ENCODE measurements at regions not wholly inside any gene's neighbourhood (a gene's known extent, or its start where the extent isn't known, plus 50 kb on each side); places are given as distances from the start of the nearest gene placed in this dataset.
A peak's percentile ranks its signal among the peaks of the same experiment; 100 is the strongest.

DNA sequence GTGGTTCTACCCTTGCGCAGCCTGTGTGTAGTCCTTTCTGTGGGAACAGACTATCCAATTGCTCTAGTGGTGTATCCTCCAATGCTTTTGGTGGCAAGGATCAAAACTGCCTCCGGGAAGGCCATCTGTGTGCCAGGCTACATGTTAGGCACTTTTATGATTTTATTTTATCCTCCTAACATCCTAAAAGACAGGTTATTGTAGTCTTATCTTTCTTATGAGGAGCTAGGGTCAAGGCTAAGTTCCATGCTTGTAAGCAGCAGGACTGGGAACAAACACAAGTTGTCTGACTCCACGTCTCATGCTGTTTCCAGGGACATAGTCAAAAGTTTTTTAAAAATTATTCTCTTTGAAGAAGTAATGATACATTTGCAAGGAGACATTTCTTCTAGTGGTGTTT, 278.7 kb upstream of the ADAMTSL1 start:
- DNase-seq = no peak
- intact Hi-C loops (cut with DNase I) = no loop called here

DNA sequence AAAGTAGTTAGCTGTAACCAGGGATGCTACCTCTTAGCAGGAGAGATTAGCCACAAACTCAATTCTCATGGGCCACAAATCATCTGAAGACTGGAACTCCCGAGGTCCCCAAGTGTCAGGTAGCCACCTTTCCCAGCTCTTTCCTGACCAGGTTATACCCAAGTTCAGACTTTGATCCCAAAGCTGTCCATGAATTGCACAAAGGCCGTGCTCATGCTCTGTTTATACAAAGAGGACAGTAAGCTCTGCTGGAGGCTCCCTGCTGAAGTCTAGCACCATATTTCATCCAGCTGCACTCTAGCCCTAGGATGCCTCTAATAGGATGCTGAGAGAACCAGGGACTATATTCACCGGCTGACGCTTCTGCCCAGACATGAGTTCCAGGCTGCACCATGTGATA, 271.0 kb upstream of the ADAMTSL1 start:
- no peak for DNase-seq
- intact Hi-C loops (cut with DNase I) = no loop called here

DNA sequence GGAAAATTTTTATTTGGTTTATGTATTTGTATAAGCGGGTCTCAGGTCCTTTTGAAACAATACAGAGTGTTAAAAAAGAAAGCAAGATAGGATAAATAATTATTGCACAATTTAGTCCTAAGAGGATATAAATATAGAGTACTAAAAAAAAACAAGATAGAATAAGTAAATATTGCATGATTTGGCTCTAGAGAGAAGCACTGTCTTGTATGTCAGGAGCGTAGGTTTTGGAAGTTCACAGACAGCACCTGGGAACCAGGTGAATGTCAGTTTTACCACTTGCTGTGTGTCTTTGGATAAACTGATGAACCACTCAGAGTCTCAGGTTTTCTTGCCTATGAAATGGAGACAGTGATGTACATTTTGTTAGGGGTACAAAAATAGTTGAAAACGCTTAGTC, 266.2 kb upstream of the ADAMTSL1 start:
- intact Hi-C loops (cut with DNase I) = no loop called here
- no peak for DNase-seq

DNA sequence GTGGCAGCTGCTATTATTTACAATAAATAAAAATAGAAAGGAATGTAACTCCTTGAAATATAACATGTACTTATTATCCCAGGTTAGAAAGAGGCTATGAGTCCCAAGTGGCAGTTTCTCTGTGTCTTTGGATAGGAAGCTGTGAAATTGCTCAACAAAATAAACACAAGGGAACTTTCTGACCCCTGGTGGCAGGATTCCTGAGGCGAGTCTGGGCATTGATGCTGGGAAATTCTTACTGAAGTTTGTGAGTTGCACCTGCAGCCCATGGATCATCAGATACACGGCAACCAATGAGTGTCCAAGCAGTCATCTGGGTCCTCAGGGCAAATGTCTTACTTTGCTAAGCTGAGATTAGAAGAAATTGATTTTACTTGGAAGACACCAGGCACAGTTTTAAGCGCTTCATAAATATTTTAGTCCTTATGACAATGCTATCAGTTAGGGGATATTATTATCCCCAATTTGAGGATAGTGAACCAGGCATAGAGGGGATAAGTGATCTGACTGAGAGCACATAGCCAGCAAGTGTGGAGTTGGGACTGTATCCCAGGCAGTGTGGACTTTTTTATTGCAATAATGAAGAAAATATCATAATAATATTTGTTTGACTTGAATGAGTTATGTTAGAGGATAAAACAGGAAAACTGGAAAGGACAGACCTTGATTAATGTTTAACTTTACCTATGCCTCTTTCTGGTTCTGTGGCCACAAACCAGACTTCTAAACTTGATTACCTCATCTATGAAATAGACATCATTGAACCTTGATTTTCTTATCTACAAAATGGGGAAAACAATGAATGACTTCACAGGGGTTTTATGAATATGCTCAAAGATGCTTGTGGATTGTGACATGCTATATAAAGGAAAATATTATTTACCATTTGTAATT, 265.5 kb upstream of the ADAMTSL1 start:
- intact Hi-C loops (cut with DNase I) = no loop called here

DNA sequence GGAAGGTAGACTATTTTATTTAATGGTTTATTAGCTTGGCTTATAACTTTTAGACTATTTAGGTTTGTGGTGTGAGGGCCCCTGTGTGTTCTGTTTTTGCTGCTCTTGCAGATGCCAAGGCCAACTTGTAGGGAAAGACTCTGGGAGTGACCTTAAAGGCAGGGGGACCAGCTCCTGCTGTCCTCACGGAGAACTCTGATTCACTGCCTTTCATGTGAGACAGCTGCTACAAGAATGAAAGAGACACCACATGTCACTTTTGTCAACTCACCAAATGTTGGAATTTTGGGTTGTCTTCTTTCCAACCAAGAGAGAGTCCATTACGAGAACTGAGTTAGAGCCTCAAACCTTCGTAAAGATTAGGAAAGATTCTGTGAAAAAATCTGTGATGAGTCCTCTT, 258.3 kb upstream of the ADAMTSL1 start:
- no peak for DNase-seq
- intact Hi-C loops (cut with DNase I) = loop anchor here (2.0 kb wide), 1 partner anchor 685 kb away; no protein-coding TSS in a partner anchor

More for the DNA sequence above, 265.5 kb upstream of the ADAMTSL1 start:
- peak in 1 of 10 donors; percentile 52 for DNase-seq

DNA sequence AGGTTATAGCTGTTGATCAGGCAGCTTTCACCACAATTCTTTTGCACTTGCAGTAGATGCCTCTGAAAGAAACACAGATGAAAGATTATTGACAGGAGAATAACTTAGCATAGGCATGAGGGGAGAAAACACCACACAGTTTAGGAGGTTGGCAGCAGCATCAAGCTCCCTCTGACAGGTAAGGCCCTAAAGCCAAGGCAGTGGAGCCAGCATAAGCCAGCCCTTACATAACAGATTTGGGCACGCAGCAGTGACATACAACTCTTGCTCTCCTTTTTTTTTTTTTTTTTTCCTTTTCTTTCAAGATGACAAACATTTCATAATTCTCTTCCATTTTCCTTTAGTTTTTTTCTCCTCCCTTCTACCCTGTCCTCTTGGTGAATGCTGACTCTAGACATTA, 257.6 kb upstream of the ADAMTSL1 start:
- intact Hi-C loops (cut with DNase I) = no loop called here
- DNase-seq = no peak

DNA sequence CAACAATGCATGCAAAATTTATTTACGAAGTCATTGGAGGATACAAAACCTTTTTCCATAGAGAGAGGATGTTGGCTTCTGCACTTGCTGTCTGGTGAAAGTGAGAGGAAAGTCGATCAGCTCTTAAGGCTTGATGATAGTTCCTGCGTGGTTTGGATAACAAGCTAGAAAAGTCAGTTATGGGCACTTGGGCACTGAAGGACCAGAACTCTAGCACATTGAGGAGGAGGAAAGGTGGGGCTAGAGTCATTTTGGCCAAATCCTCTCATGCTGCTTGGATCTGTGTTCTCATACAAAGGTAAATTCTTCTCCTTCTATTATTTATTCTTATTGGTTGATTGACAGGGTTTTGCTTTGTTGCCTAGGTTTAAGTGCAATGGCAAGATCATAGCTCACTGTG, 245.9 kb upstream of the ADAMTSL1 start:
- intact Hi-C loops (cut with DNase I) = no loop called here
- no peak for DNase-seq

DNA sequence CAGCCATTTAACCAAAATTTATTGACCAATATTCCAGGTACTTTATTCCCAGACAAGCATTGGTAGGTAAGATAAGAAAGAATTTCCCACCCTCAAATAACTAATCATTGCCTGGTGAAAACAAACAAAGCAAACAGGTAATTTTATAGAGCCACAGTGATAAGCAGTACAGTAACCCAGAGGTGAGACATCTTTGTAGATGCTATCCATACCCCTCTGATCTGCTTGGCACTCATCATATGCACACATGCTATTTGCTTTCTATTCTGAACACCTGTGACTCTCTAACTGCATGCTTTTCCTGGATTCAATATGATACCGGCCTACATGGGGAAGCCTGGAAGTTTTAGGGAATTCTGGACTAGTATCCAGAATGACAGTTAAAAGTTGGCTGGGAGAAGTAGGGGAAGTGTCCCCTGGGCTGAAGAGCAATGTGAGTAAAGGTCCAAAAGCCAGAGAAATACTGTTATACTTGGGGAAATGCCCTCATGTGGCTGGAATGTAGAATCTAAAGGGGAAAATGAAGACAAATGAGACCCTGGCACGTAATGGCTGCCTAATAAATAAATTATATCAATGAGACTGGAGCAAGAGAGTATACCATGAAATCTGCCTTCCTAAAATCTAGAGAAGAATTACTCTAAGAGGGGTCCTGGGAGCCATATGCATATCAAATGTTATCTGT, 243.8 kb upstream of the ADAMTSL1 start:
- DNase-seq = no peak
- intact Hi-C loops (cut with DNase I) = no loop called here

DNA sequence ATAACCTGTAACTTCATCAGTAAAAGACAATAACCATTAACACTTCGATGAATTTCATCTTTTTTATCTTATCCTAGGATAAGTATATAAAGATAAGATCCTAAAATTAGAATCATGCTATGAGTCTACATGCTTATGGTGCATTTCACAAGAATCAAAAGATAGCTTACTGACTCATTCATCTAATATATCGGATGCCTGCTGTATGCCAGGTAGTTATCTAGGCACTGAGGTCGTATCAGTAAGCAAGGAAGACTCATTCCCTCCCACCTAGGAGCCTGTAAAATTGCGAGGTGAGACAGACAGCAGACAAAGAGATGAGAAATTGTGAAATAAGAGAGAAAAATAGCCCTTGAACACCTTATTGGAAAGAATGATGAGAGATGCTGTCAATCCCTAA, 240.6 kb upstream of the ADAMTSL1 start:
- no peak for DNase-seq
- intact Hi-C loops (cut with DNase I) = no loop called here

DNA sequence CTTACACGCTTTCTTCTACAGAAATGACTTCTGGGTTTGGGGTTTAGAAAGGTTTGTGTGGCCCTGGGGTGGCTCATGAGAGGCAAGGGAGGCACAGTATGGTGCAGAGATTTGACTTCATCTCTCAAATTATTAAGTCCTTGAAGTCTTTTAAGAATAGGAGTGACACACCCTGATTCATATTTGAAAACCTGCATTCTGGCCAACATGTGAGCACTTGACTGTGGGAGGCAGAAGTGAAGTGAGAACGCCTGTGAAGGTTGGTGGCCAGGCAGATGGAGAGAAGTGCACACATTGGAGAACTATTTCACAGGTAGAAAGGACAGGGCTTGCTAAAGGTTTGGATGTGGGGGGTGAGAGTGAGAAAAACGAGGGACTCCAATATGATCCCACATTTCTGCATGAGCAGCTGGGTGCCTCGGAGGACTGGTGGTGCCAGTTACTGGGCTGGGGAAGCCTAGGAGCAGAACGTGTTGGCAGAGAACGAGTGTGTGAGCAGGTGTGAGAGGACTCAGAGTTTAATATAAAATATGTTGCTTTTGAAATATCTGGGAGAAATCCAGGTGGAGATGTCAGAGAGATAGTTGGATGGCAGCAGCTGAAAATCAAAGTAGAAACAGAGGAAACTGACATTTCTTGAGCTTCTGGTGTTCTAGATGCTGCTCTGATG, 240.0 kb upstream of the ADAMTSL1 start:
- peak in 2 of 10 donors; percentile 55 to 78 for DNase-seq
- intact Hi-C loops (cut with DNase I) = no loop called here

DNA sequence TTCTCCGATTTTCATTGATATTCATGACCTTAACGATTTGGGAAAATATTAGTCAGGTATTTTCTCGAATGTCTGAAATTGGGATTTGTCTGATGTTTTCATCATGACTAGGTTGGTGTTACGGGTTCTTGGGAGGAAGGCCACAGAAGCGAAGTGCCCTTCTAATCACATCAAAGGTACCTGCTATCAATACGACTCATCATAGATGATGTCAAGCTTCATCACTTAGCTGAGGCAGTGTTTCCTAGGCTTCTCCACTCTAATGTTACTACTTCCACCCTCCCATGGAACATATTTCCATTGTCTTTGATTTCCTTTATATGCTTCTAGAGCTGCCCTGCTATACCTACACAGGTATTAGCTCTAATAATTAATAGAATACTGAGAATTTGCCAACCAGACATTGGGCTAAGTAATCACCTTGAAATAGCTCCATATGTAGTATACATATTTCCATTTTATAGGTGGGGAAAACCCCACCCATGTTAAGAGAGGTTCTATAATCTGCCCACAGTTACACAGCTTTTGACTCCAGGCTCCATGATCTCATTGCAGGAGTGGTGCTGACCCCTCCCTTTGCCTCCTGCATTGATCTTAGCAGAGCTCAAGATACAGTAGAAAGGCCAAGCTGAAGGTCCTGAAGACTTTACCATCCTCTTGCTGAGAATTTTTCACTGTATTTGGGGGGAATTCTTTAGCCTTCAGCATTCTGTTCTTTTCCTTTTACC, 238.6 kb upstream of the ADAMTSL1 start:
- DNase-seq = no peak
- intact Hi-C loops (cut with DNase I) = no loop called here

DNA sequence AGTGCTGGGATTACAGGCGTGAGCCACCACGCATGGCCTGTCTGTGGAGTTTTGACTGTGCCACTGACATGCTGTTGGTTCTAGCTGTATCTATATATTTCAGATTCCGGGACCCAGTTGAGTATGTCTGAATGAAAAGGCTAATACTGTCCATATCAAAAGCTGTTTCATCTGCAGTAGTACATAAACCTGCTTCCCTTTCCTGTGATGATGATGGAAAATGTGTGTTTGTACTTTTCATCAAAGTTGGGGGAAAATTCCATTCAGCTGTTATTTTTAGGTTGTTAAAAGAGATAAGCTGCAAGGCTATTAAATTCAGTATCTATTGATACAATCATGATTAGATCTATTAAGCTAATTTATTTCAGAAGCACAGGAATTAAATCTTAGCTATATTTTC, 237.6 kb upstream of the ADAMTSL1 start:
- intact Hi-C loops (cut with DNase I) = no loop called here
- no peak for DNase-seq

DNA sequence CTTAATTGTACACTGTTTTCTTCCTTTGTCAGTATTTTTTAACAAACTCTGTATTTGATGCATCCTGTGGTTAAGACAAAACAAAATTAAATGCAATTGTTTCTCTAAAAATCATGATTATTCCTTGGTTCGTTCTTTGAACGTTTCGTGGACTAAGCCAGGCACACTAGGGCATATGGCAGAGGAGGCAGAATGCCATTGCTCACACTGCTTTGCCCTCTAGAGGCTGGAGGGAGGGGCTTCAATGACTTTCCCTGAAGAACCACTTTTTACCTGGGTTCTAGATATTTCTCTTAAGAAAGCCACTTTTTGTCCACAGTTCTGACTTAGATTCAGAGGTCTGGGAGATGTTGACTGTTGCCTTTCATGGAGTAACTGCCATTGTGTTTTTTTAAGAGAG, 236.2 kb upstream of the ADAMTSL1 start:
- no peak for DNase-seq
- intact Hi-C loops (cut with DNase I) = no loop called here

DNA sequence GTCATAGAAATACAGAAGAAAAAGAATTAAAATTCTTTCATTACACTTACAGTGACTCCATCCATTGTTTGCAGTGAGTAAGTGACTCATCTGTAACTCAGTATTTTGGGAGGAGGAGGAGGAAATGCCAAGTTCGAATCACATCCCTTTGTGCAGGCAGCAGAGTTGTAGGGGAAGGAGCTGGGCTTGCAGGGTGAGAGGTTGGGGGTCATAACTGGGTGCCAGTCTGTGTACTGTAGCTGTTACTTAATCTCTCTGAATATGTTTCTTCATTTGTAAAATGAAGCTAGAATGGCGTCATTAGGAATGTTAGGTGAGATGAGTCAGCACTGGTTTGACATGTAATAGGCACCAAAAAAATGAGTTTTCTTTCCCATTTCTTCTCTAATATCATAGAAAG, 235.7 kb upstream of the ADAMTSL1 start:
- no peak for DNase-seq
- intact Hi-C loops (cut with DNase I) = no loop called here

DNA sequence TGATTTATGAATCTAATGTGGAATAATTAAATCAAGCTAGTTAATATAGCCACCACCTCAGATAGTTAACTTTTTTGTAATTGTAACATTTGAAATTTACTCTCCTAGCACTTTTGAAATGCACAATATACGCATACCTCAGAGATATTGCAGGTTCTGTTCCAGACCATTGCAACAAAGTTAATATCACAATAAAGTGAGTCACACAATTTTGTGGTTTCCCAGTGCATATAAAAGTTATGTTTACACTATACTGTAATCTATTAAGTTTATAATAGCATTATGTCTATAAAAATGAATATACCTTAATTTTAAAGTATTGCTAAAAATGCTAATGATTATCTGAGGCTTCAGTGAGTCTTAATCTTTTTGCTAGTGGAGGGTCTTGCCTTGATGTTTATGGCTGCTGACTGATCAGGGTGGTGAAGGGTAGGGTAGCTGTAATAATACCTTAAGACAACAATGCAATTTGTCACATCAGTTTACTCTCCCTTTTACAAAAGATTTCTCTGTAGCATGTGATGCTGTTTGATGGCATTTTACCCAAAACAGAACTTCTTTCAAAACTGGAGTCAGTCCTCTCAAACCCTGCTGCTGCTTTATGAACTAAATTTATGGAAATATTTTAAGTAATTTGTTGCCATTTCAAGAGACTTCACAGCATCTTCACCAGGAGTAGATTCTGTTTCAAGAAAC, 235.1 kb upstream of the ADAMTSL1 start:
- intact Hi-C loops (cut with DNase I) = no loop called here
- DNase-seq = no peak

DNA sequence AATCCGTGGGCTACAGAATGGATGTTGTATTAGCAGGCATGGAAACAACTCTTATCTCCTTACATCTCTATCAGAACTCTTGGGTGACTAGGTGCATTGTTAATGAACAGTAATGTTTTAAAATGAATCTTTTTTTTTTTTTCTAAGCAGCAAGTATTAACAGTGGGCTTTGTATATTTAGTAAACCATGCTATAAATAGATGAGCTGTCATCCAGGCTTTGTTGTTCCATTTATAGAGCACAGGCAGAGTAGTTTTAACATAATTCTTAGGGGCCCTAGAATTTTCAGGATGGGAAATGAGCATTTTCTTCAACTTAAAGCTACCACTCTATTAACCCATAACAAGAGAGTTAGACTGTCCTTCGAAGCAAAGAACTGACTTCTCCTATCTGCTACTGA, 233.7 kb upstream of the ADAMTSL1 start:
- no peak for DNase-seq
- intact Hi-C loops (cut with DNase I) = no loop called here

DNA sequence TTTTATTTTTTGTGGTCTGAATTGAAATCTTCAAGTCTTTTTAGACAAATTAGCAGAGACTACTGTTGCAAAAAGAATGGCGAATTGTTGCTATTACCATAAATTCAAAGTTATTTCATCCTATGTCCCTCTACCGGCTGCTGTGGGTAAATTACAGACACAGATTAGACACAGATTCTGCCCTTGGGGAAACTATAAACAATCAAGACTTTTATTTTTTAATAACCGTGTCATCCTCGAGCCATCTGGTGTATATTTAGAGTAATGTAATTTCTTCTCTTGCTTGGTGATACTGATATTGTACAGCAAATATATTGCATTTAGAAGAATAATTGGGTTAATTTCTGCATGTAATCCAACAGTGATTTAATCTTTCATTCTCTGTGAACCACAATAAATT, 228.0 kb upstream of the ADAMTSL1 start:
- intact Hi-C loops (cut with DNase I) = no loop called here

DNA sequence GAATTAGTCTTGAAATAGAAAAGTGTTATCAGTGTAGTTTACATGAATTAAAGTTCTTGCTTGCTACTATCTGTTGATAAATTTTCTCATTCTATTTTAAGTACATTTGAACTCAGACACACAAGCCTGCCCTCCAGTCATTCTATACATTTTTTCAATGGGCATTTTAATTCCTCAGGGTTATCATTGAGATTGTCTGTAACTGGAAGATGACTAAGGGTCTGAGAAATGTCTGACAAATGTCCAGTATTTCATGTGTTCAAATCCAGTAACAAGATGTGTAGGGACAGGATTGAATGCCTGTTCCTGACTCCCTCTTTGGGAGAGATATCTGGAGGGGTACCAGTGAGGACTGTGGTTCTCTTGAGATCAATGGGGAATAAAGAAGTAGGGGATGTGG, 223.9 kb upstream of the ADAMTSL1 start:
- DNase-seq = no peak
- intact Hi-C loops (cut with DNase I) = no loop called here

More for the DNA sequence above, 228.0 kb upstream of the ADAMTSL1 start:
- no peak for DNase-seq

DNA sequence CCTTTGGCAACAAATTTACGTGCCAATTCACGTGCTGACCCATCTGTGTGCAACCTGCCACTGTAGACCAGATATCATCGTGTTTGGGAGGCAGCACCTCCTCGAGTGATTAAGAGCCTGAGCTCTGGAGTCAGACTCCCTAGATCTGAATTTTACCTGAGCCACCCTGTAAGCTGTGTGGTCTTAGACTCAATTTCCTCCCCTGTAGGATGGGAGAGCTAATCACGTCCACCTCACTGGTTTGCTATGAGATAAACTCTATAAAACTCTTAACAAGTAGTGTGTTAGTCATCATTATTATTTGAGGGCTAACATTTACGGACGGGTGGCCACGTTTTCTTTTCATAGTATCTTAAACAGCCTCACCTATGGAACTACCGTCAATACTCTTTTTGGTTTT, 220.0 kb upstream of the ADAMTSL1 start:
- intact Hi-C loops (cut with DNase I) = loop anchor here (2.0 kb wide), 1 partner anchor 143 kb away; no protein-coding TSS in a partner anchor
- no peak for DNase-seq

DNA sequence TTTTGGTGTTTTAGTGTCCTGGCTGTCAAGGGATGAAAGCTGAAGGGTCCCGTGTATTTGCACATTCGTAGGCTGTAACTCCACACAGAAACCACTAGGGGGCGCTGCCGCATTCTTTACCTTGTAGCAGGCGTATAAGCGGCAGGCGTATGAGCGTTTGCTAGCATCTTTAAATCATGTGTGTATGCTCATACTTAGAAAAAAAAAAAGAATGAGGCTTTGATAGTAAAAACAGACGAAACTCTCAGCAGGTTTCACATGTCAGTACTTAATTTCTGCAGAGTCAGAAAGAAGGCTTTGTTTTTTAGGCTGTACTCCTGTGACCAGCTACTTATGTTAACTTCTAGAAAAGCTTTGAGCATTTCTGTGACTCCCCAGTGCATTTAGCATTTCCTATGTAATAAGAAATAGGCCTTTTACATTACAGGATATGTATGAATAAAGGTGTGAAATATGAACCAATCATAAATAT, 218.8 kb upstream of the ADAMTSL1 start:
- intact Hi-C loops (cut with DNase I) = loop anchor here (1.0 to 5.0 kb wide), 4 partner anchors 142 to 774 kb away; no protein-coding TSS in a partner anchor
- peak; percentile 48 to 97 (median 82) for DNase-seq
